Adipocyte (in vitro differentiated cells): ENCODE measurements at regions not wholly inside any gene's neighbourhood (a gene's known extent, or its start where the extent isn't known, plus 50 kb on each side); places are given as distances from the start of the nearest gene placed in this dataset.

Source experiments
- DNase-seq: peaks from one replicate; pipeline ENCODE4 v3.0.0-alpha.2; 2015; ENCODE audit warnings: low read depth
- H3K27me3 ChIP-seq: replicated peaks from 2 replicates; pipeline ENCODE4 v1.7.0; 2013; ENCODE audit warnings: mild to moderate bottlenecking, low read length, moderate library complexity; ENCODE audit not compliant: control insufficient read depth, insufficient read depth
- H3K36me3 ChIP-seq: 2 replicates; pipeline ENCODE4 v1.7.0; 2013; ENCODE audit warnings: low read length, mild to moderate bottlenecking, moderate library complexity; ENCODE audit not compliant: control insufficient read depth, insufficient read depth, severe bottlenecking
- H3K4me1 ChIP-seq: 2 replicates; pipeline ENCODE4 v1.7.0; 2013; ENCODE audit warnings: mild to moderate bottlenecking, low read length, moderate library complexity; ENCODE audit not compliant: control insufficient read depth, insufficient read depth
- H3K4me3 ChIP-seq: 2 replicates; pipeline ENCODE4 v1.7.0; 2013; ENCODE audit warnings: mild to moderate bottlenecking, low read length, moderate library complexity
- H3K9ac ChIP-seq: 2 replicates; pipeline ENCODE4 v1.7.0; 2013; ENCODE audit warnings: mild to moderate bottlenecking, low read length, moderate library complexity
- H3K9me3 ChIP-seq: 2 replicates; pipeline ENCODE4 v1.7.0; 2013; ENCODE audit warnings: mild to moderate bottlenecking, low read length, moderate library complexity; ENCODE audit not compliant: control insufficient read depth

DNA sequence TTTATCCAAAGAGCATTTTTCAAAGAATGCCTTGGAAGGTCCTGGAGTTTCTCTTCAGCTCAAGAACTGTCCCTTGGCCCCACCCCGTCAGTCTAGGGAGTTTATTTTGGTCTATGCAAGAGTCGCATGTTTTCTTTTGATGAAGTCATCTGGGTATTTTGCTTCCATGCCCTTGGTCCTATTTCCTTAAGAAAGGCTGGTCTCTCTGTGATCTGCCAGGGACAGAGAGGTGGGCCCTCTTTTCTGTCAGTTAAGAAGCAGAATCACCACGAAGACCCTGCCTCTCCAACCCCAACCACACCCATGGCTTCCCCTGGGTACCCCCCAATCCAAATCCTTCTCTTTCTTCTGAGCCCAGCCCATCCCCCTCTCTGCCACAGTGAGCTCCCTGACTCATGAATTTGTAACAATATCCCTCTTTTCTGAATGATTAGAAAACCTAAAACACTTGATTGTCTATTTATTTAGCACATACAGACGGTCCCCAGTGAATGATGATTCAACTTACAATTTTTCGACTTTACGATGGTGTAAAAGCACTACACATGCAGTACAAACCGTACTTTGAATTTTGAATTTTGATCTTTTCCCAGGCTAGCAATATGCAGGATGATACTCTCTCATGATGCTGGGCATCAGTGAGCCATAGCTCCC is 163.5 kb upstream of the ADRA1B start:
- Histone ChIP-seq H3K27me3 (no peaks in the 10 kb centered on the region), H3K9me3 (peaks cover 5% of the 10 kb centered on the region), H3K4me1 (peaks cover 21% of the 10 kb centered on the region), H3K4me3 (peak overlapping the region; percentile 5), H3K36me3 (no peaks in the 10 kb centered on the region), H3K9ac (no peak overlapping the region)
- no peak for DNase-seq

GRCh38 chr5:159758189-159758588 is 158.1 kb upstream of the ADRA1B start:
- Histone ChIP-seq H3K9ac (no peak overlapping the region), H3K9me3 (no peaks in the 10 kb centered on the region), H3K4me1 (peaks cover 5% of the 10 kb centered on the region), H3K36me3 (no peaks in the 10 kb centered on the region), H3K27me3 (no peaks in the 10 kb centered on the region), H3K4me3 (no peak overlapping the region)
- no peak for DNase-seq

DNA sequence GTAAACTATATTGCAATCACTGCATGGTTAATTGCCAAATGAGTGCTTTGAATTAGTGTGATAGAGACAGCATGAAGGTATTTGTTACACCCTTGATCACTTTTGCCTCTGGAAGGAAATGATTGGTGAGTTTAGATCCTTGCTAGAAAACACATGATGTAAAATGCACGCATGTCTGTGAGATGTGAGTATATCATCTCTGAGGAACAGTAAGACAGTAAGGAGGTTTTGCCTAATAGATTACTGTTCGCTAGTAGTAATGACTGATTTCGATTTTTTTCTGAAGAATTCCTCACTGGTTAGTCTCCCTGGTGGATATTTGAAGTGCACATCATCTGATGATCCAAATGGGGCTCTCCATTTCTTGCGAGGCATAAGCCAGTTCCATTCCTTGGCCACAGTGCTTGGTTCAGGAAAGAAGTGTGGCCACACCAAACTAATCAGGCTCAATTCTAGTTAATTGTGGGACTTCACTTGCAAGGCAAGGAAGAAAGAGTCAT is 156.4 kb upstream of the ADRA1B start:
- DNase-seq = no peak
- no peaks in the 10 kb centered on the region for H3K27me3 ChIP-seq
- H3K4me1 ChIP-seq = peaks cover 19% of the 10 kb centered on the region
- no peak overlapping the region for H3K9ac ChIP-seq
- H3K9me3 ChIP-seq = no peaks in the 10 kb centered on the region
- H3K36me3 ChIP-seq = no peaks in the 10 kb centered on the region
- no peak overlapping the region for H3K4me3 ChIP-seq

DNA sequence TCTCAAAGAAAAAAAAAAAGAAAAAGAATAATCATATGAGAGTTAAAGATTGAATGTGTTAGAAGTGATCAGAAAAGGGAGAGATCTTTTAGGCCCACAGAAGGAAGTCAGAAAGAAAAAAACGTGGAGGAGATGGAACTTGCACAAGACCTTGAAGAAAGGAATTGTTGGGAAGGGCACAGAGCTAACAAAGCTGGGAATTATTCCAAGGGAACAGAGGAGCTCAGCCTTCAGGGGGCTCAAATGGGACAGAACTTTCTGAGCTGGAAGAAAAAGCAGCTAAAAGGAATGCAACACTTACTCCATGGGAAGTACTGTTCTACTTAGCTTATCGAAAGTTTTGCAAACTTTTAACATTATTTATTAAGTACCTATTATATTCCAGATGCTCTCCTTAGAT is 153.4 kb upstream of the ADRA1B start:
- DNase-seq = no peak
- H3K27me3 ChIP-seq = no peaks in the 10 kb centered on the region
- no peaks in the 10 kb centered on the region for H3K36me3 ChIP-seq
- no peak overlapping the region for H3K4me3 ChIP-seq
- H3K9ac ChIP-seq = no peak overlapping the region
- H3K4me1 ChIP-seq = peaks cover 21% of the 10 kb centered on the region
- H3K9me3 ChIP-seq = no peaks in the 10 kb centered on the region

DNA sequence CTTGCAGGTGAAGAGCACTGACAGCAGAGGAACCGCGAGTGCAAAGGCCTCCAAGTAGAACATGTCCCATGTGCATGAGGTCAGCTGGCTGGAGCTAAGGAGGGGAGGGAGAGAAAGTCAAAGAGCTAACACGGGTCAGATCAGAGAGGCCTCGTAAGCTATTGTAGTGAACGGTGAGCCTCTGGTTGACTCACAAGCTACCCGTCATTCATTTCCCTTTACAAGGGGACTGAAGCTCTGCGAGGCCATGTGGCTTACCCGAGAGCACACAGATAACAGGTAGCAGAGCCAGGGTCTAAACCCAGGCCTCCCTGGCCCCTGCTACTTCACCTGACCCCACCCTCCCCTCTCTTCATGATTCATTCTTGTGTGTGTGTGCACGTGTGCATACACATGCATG is 152.7 kb upstream of the ADRA1B start:
- H3K36me3 ChIP-seq = no peaks in the 10 kb centered on the region
- no peak overlapping the region for H3K4me3 ChIP-seq
- peak overlapping the region; percentile 34 for H3K9ac ChIP-seq
- no peak for DNase-seq
- H3K27me3 ChIP-seq = no peaks in the 10 kb centered on the region
- H3K9me3 ChIP-seq = no peaks in the 10 kb centered on the region
- peaks cover 21% of the 10 kb centered on the region for H3K4me1 ChIP-seq

DNA sequence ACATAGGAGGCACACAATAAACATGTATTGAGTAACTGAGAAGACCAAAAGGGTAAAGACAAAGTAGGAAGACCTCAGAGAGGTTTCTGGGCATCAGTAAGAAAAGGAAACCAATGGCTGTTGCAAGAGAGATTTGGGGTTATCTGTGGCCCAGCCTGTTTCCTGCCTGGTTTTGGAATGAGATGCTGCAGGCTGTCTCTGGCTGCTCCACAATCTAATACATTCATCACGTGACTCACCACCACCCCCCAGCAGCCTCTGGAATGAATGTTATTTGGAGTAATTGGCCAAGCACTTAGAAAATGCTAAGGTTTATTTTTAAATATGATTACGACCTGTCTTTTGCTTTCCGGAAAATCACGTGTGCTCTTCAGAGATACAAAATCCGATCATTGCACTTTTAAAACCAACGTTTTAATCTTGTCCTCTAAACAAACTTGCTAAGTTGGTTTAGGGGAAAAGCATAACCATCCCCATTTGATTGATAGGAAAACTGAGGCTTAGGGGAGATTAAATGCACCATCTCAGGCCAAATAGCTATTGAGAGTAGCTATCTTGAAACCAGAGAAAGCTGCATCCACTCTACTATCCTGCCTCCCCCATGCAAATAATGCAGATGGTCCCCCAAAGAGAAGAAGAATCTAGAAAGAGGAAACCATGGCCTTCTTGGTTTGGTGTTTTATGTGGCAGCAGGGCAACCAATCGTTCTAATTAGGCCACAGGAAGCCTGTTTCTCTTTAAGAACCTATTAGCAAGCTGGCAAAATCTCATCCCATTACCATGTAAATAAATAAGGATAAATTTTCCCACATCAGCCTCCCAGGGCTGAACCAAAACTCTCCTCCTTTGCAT is 151.8 kb upstream of the ADRA1B start:
- Histone ChIP-seq H3K9me3 (no peaks in the 10 kb centered on the region), H3K9ac (peak overlapping the region; percentile 34), H3K36me3 (no peaks in the 10 kb centered on the region), H3K4me3 (no peak overlapping the region), H3K4me1 (peaks cover 21% of the 10 kb centered on the region), H3K27me3 (no peaks in the 10 kb centered on the region)
- peak; percentile 75 for DNase-seq

DNA sequence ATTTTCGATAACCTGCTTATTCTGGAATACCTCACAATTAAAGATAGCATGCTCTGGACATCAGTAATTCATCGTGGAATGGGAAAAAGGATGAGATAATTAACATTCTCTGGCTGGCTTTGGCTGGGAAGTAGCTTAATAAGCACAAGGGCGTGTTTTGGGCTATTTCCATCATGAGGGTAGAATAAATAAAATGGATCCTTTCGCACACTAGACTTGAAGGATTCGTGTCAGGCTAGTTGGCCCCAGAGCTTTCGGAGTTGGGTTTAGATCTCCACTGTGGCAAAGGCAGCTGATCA is 151.2 kb upstream of the ADRA1B start:
- no peaks in the 10 kb centered on the region for H3K36me3 ChIP-seq
- H3K9ac ChIP-seq = peak overlapping the region; percentile 16
- H3K9me3 ChIP-seq = no peaks in the 10 kb centered on the region
- H3K4me3 ChIP-seq = no peak overlapping the region
- no peak for DNase-seq
- no peaks in the 10 kb centered on the region for H3K27me3 ChIP-seq
- peaks cover 21% of the 10 kb centered on the region for H3K4me1 ChIP-seq

DNA sequence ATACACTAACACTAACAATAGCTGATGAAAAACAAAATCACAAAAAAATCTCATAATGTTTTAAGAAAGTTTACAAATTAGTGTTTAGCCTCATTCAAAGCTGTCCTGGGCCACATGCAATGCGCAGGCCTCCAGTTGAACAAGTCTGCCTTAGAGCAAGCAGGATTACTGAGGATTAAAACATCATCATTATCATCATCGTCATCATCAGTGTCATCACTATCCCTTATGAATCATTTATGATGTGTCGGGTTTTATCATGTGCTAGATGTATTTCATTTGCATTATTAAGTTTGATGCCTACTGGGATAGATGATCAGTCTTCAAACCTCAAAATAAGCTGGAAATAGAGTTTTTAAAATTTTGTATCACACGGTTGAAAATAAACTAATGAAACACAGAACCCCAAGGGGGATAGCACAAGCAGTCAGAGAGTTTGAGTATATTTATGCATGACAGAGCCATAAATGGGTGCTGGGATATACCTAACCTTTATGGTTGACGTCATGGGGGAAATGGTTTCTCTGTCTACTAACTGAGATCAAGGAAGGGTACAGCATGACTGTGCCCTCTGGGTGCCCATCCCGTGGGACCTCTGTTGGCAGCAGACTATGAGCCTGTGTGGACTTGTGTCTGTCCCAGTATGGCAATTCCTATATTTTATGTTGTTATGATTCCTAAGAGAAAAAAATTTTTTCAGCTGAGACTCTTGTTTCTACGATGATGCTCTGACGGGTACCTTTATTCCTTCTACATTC is 150.3 kb upstream of the ADRA1B start:
- no peaks in the 10 kb centered on the region for H3K27me3 ChIP-seq
- no peaks in the 10 kb centered on the region for H3K36me3 ChIP-seq
- no peaks in the 10 kb centered on the region for H3K9me3 ChIP-seq
- DNase-seq = no peak
- H3K4me1 ChIP-seq = peaks cover 21% of the 10 kb centered on the region
- H3K4me3 ChIP-seq = no peak overlapping the region
- H3K9ac ChIP-seq = no peak overlapping the region

DNA sequence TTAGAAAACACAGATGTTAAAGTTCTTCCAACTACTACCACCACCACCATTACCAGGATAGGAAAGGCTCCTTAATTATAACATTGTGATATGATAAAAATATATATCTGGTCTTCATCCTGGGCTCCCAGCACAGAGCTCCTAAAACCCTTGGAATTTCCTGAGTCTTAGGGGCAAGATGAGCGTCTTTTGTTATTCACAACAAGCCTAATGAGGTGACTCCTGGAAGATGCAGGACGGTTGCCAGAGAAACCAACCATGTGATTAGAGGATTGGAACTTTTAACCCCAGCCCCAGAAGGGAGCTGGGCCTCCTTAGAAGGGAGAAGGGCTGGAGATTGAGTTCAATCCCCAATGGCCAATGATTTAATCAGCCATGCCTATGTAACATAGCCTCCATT is 148.0 kb upstream of the ADRA1B start:
- no peaks in the 10 kb centered on the region for H3K9me3 ChIP-seq
- no peak overlapping the region for H3K4me3 ChIP-seq
- H3K4me1 ChIP-seq = peaks cover 20% of the 10 kb centered on the region
- no peaks in the 10 kb centered on the region for H3K36me3 ChIP-seq
- no peaks in the 10 kb centered on the region for H3K27me3 ChIP-seq
- H3K9ac ChIP-seq = no peak overlapping the region
- DNase-seq = peak; percentile 24

DNA sequence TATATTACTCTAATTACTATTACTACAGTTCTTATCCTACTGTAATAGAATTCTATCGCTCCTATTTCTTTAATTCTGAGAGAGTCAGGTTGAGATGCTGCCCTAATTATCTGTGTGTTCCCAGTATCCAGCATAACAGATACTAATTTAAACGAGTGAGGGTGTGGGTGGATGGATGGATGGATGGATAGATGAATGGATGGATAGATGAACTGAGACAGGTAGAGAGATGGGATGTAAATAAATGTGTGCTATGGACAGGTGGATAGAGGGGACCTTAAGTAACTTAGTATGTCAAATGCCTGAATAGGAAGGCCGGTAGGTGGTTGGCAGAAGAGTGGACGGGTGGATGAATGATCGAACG is 143.6 kb upstream of the ADRA1B start:
- no peak for DNase-seq
- peaks cover 3% of the 10 kb centered on the region for H3K4me1 ChIP-seq
- H3K4me3 ChIP-seq = peak overlapping the region; percentile 71
- H3K9ac ChIP-seq = no peak overlapping the region
- H3K36me3 ChIP-seq = no peaks in the 10 kb centered on the region
- no peaks in the 10 kb centered on the region for H3K9me3 ChIP-seq
- no peaks in the 10 kb centered on the region for H3K27me3 ChIP-seq
